ENCODE measurements at regions not wholly inside any gene's neighbourhood (a gene's known extent, or its start where the extent isn't known, plus 50 kb on each side); places are given as distances from the start of the nearest gene placed in this dataset.

DNA sequence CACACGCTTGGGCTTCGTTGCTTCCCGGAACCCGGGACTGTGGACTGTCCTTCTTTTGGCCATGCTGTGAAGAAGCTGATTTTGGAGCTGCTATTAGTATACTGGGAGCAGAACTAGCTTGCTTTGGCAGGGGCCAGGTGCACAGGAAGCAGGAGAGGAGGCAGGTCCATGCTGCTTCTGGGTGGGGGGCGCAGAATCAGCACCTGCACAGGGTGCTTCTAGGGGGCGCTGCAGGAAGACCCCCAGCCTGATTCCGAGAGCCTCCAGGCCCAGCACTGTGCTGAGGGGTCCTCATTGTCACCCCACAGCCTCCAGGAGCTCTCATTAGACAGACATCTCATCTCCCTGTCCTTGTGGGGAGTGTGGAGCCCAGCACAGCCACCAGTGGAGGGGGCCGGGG is 252.6 kb upstream of the IRX4 start:
- TF ChIP-seq, protein P1, sequence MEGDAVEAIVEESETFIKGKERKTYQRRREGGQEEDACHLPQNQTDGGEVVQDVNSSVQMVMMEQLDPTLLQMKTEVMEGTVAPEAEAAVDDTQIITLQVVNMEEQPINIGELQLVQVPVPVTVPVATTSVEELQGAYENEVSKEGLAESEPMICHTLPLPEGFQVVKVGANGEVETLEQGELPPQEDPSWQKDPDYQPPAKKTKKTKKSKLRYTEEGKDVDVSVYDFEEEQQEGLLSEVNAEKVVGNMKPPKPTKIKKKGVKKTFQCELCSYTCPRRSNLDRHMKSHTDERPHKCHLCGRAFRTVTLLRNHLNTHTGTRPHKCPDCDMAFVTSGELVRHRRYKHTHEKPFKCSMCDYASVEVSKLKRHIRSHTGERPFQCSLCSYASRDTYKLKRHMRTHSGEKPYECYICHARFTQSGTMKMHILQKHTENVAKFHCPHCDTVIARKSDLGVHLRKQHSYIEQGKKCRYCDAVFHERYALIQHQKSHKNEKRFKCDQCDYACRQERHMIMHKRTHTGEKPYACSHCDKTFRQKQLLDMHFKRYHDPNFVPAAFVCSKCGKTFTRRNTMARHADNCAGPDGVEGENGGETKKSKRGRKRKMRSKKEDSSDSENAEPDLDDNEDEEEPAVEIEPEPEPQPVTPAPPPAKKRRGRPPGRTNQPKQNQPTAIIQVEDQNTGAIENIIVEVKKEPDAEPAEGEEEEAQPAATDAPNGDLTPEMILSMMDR (IDR thresholded peaks at IDR 0.05; ENCODE audit: insufficient read depth, low read depth, low read length), result no peak
- TF ChIP-seq EZH2 (IDR thresholded peaks at IDR 0.05; ENCODE audit: insufficient read depth, low read length), result no peak

Measured in astrocyte (in vitro differentiated cells and primary cell).